ENCODE measurements at regions not wholly inside any gene's neighbourhood (a gene's known extent, or its start where the extent isn't known, plus 50 kb on each side); places are given as distances from the start of the nearest gene placed in this dataset.

DNA sequence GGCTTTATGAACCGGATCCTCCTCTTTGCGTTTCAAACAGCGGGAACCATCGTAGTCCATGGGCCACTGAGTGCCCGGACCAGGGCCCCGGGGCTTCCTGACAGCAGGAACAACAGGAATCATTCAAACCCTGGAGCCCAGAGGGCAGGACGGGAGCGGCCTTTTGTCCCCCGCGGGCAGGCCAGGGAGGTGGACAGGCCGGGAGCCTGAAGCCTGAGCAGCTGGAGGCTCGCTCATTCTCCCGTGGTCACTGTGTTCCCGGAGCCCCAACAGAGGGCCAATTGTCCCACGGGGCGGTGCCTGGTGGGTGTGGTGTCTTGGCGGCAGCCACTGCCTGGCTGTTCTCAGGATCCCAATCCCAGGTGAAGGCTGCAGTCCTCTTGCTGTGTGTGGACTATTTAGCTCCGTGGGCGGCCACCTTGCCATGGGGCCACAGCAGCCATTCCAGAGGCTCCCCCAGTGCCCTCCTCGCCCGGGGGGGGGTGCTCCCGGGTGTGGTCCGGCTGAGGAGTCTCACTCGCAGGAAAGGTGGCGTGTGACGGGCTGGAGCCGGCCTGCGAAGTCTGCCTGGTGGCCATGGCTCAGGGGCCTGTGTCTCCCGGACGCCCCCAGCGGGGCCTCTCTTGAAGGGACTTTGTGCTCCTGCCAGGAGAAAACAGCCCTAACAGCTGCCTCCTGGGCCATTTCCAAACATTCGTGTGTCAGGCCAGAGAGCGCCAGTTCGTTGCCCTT, 77.2 kb upstream of the BHLHE23 start:
- TF ChIP-seq, protein P1, sequence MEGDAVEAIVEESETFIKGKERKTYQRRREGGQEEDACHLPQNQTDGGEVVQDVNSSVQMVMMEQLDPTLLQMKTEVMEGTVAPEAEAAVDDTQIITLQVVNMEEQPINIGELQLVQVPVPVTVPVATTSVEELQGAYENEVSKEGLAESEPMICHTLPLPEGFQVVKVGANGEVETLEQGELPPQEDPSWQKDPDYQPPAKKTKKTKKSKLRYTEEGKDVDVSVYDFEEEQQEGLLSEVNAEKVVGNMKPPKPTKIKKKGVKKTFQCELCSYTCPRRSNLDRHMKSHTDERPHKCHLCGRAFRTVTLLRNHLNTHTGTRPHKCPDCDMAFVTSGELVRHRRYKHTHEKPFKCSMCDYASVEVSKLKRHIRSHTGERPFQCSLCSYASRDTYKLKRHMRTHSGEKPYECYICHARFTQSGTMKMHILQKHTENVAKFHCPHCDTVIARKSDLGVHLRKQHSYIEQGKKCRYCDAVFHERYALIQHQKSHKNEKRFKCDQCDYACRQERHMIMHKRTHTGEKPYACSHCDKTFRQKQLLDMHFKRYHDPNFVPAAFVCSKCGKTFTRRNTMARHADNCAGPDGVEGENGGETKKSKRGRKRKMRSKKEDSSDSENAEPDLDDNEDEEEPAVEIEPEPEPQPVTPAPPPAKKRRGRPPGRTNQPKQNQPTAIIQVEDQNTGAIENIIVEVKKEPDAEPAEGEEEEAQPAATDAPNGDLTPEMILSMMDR (IDR thresholded peaks at IDR 0.05; ENCODE audit: low read depth, low read length, missing input control): no peak
- TF ChIP-seq, protein P2, sequence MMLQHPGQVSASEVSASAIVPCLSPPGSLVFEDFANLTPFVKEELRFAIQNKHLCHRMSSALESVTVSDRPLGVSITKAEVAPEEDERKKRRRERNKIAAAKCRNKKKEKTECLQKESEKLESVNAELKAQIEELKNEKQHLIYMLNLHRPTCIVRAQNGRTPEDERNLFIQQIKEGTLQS (IDR thresholded peaks at IDR 0.05): no peak
- TF ChIP-seq, protein P3, sequence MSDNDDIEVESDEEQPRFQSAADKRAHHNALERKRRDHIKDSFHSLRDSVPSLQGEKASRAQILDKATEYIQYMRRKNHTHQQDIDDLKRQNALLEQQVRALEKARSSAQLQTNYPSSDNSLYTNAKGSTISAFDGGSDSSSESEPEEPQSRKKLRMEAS (IDR thresholded peaks at IDR 0.05): no peak
- TF ChIP-seq YY1 (IDR thresholded peaks at IDR 0.05) (no peak), EGR1 (IDR thresholded peaks at IDR 0.05; ENCODE audit: low read depth in 2 of 2) (no peak), TAF1 (conservative IDR thresholded peaks at IDR 0.05) (no peak), GABPA (IDR thresholded peaks at IDR 0.05 in 1 of 2, conservative IDR thresholded peaks at IDR 0.05 in 1 of 2) (no peak), SP1 (IDR thresholded peaks at IDR 0.05) (no peak), JUND (IDR thresholded peaks at IDR 0.05) (no peak), FOXA1 (IDR thresholded peaks at IDR 0.05) (no peak)
- TF ChIP-seq, protein P4, sequence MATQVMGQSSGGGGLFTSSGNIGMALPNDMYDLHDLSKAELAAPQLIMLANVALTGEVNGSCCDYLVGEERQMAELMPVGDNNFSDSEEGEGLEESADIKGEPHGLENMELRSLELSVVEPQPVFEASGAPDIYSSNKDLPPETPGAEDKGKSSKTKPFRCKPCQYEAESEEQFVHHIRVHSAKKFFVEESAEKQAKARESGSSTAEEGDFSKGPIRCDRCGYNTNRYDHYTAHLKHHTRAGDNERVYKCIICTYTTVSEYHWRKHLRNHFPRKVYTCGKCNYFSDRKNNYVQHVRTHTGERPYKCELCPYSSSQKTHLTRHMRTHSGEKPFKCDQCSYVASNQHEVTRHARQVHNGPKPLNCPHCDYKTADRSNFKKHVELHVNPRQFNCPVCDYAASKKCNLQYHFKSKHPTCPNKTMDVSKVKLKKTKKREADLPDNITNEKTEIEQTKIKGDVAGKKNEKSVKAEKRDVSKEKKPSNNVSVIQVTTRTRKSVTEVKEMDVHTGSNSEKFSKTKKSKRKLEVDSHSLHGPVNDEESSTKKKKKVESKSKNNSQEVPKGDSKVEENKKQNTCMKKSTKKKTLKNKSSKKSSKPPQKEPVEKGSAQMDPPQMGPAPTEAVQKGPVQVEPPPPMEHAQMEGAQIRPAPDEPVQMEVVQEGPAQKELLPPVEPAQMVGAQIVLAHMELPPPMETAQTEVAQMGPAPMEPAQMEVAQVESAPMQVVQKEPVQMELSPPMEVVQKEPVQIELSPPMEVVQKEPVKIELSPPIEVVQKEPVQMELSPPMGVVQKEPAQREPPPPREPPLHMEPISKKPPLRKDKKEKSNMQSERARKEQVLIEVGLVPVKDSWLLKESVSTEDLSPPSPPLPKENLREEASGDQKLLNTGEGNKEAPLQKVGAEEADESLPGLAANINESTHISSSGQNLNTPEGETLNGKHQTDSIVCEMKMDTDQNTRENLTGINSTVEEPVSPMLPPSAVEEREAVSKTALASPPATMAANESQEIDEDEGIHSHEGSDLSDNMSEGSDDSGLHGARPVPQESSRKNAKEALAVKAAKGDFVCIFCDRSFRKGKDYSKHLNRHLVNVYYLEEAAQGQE (IDR thresholded peaks at IDR 0.05): no peak
- TF ChIP-seq, protein P5, sequence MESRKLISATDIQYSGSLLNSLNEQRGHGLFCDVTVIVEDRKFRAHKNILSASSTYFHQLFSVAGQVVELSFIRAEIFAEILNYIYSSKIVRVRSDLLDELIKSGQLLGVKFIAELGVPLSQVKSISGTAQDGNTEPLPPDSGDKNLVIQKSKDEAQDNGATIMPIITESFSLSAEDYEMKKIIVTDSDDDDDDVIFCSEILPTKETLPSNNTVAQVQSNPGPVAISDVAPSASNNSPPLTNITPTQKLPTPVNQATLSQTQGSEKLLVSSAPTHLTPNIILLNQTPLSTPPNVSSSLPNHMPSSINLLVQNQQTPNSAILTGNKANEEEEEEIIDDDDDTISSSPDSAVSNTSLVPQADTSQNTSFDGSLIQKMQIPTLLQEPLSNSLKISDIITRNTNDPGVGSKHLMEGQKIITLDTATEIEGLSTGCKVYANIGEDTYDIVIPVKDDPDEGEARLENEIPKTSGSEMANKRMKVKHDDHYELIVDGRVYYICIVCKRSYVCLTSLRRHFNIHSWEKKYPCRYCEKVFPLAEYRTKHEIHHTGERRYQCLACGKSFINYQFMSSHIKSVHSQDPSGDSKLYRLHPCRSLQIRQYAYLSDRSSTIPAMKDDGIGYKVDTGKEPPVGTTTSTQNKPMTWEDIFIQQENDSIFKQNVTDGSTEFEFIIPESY (IDR thresholded peaks at IDR 0.05): no peak
